ENCODE measurements at regions not wholly inside any gene's neighbourhood (a gene's known extent, or its start where the extent isn't known, plus 50 kb on each side); places are given as distances from the start of the nearest gene placed in this dataset.

DNA sequence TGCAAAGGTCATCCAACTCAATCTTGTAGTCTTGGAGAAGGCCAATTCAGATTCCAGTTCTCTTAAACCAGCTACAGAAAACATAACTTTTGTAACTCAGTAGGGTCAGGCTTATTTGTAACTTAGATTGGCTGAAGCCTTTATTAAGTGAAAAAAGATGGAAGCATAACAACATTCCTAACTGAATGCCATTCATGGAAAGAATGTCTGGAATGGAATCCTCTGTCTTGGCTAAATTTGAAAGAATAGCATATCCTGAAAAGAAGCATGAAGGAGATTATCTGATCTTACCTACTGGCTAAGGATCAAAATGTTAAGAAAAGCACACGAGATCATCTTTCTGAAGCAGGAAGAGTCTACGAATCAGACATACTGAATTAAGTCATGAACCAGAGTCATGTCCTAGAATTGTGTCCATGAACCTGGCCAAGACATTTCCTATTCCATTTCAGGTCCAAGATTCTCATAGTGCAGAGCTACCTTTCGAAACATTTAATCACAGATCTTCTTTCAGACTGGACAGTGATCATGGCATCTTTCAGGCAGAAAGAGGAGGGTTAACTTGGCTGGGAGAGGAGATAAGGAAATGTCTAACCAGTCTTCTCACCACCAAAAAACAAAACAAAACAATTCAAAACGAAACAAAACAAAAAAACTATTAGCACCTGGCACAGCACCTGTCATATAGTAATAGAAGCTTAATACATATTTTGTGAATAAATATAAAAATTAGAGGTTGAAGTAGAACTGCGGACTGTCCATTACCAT lies 75.6 kb downstream of the XCL2 start:
- Histone ChIP-seq H3K4me3 (replicated peaks in 1 of 3; ENCODE audit: insufficient read depth in 1 of 3, low read depth in 2 of 3, low read length in 3 of 3) (no peak overlapping the region), H3K9me3 (ENCODE audit: low read length) (no peaks in the 10 kb centered on the region), H3K27me3 (ENCODE audit: control insufficient read depth in 1 of 2, insufficient read depth in 2 of 2, low read length in 2 of 2) (no peaks in the 10 kb centered on the region), H3K4me1 (ENCODE audit: insufficient read depth, low read length) (peaks cover 64% of the 10 kb centered on the region), H3K4me2 (ENCODE audit: low read depth, low read length) (no peak overlapping the region), H4K20me1 (ENCODE audit: insufficient read depth, low read length) (no peaks in the 10 kb centered on the region), H3K27ac (ENCODE audit: extremely low read length, insufficient read depth, low read length) (no peak overlapping the region), H2AFZ (ENCODE audit: low read length) (no peak overlapping the region), H3K9ac (ENCODE audit: insufficient read depth, low read depth, low read length) (no peak overlapping the region), H3K36me3 (replicated peaks in 1 of 2; ENCODE audit: control insufficient read depth in 1 of 2, insufficient read depth in 2 of 2, low read length in 2 of 2) (no peaks in the 10 kb centered on the region), H3K79me2 (ENCODE audit: insufficient read depth, low read length) (no peaks in the 10 kb centered on the region)
- TF ChIP-seq ZNF225 (CRISPR knock-in tag; IDR thresholded peaks at IDR 0.05) = no peak
- no peak for TF ChIP-seq ADNP (CRISPR knock-in tag; IDR thresholded peaks at IDR 0.05)
- TF ChIP-seq STAT5B (CRISPR knock-in tag; IDR thresholded peaks at IDR 0.05) = no peak
- TF ChIP-seq TOPORS (CRISPR knock-in tag; IDR thresholded peaks at IDR 0.05) = no peak
- TF ChIP-seq, protein P1, sequence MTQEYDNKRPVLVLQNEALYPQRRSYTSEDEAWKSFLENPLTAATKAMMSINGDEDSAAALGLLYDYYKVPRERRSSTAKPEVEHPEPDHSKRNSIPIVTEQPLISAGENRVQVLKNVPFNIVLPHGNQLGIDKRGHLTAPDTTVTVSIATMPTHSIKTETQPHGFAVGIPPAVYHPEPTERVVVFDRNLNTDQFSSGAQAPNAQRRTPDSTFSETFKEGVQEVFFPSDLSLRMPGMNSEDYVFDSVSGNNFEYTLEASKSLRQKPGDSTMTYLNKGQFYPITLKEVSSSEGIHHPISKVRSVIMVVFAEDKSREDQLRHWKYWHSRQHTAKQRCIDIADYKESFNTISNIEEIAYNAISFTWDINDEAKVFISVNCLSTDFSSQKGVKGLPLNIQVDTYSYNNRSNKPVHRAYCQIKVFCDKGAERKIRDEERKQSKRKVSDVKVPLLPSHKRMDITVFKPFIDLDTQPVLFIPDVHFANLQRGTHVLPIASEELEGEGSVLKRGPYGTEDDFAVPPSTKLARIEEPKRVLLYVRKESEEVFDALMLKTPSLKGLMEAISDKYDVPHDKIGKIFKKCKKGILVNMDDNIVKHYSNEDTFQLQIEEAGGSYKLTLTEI (CRISPR knock-in tag; conservative IDR thresholded peaks at IDR 0.05) = no peak
- no peak for TF ChIP-seq ERF (CRISPR knock-in tag; IDR thresholded peaks at IDR 0.05)
- no peak for TF ChIP-seq ZFP41 (CRISPR knock-in tag; IDR thresholded peaks at IDR 0.05; ENCODE audit: borderline replicate concordance)
- FAIRE-seq = no peak
- intact Hi-C loops (cut with micrococcal nuclease; ENCODE audit: unreplicated experiment) = no loop called here
- in situ Hi-C loops (cut with HindIII; ENCODE audit: extremely low pct_ligation_motif_present, low pct_unique_long_range_greater_than_20kb) = no loop called here
- ATAC-seq = no peak
- BruUV-seq (replicated peaks) = no TSS peak
- POLR2A ChIA-PET = no interaction called here
- CTCF ChIA-PET (ENCODE audit: low intra/inter-chr PET ratio, low total read pairs) = no interaction called here
- 94% methylated on average over 5 of the region's 5 CpGs for WGBS (ENCODE audit: low lambda C conversion rate)
- no peak for DNase-seq (ENCODE audit: low spot score)

DNA sequence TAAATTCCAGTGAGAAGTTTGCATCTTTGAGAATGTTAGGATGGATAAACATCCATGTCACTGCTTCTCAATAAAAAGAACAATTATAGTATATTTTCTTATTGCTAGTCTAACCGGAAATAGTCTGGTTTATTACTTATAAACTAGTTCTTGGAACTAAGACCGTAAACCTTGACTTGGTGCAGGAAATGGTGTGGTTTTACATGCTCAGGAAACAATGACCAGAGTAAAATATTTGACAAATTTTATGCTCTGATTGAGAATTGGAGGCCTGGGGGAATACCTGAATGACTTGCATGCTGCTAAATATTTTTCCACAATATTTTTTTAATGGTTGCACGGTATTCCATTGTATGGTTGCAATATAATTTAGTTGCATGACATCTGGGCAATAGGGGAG lies 76.3 kb downstream of the XCL2 start:
- FAIRE-seq (no peak), DNase-seq (ENCODE audit: low spot score) (no peak), ATAC-seq (no peak)
- Histone ChIP-seq H3K27ac (ENCODE audit: extremely low read length, insufficient read depth, low read length) (no peak overlapping the region), H3K36me3 (replicated peaks in 1 of 2; ENCODE audit: control insufficient read depth in 1 of 2, insufficient read depth in 2 of 2, low read length in 2 of 2) (no peaks in the 10 kb centered on the region), H4K20me1 (ENCODE audit: insufficient read depth, low read length) (no peaks in the 10 kb centered on the region), H3K9me3 (ENCODE audit: low read length) (no peaks in the 10 kb centered on the region), H3K9ac (ENCODE audit: insufficient read depth, low read depth, low read length) (no peak overlapping the region), H2AFZ (ENCODE audit: low read length) (no peak overlapping the region), H3K4me2 (ENCODE audit: low read depth, low read length) (no peak overlapping the region), H3K79me2 (ENCODE audit: insufficient read depth, low read length) (no peaks in the 10 kb centered on the region), H3K4me3 (replicated peaks in 1 of 3; ENCODE audit: insufficient read depth in 1 of 3, low read depth in 2 of 3, low read length in 3 of 3) (no peak overlapping the region), H3K27me3 (ENCODE audit: control insufficient read depth in 1 of 2, insufficient read depth in 2 of 2, low read length in 2 of 2) (no peaks in the 10 kb centered on the region), H3K4me1 (ENCODE audit: insufficient read depth, low read length) (peaks cover 57% of the 10 kb centered on the region)
- in situ Hi-C loops (cut with HindIII; ENCODE audit: extremely low pct_ligation_motif_present, low pct_unique_long_range_greater_than_20kb) (no loop called here), intact Hi-C loops (cut with micrococcal nuclease; ENCODE audit: unreplicated experiment) (no loop called here)
- ChIA-PET POLR2A (no interaction called here), CTCF (ENCODE audit: low intra/inter-chr PET ratio, low total read pairs) (no interaction called here)
- no TSS peak for BruUV-seq (replicated peaks)
- 97% methylated on average over 3 of the region's 3 CpGs for WGBS (ENCODE audit: low lambda C conversion rate)
- TF ChIP-seq ASH2L (IDR thresholded peaks at IDR 0.05; ENCODE audit: insufficient read length, low read depth, low read length) (no peak), ZMAT3 (CRISPR knock-in tag; conservative IDR thresholded peaks at IDR 0.05) (no peak), ZBTB21 (CRISPR knock-in tag; IDR thresholded peaks at IDR 0.05) (no peak), ZSCAN9 (CRISPR knock-in tag; IDR thresholded peaks at IDR 0.05; ENCODE audit: borderline replicate concordance) (no peak), NFE2L1 (CRISPR knock-in tag; IDR thresholded peaks at IDR 0.05; ENCODE audit: borderline replicate concordance) (no peak), SP2 (CRISPR knock-in tag; IDR thresholded peaks at IDR 0.05) (no peak)
- TF ChIP-seq, protein P2, sequence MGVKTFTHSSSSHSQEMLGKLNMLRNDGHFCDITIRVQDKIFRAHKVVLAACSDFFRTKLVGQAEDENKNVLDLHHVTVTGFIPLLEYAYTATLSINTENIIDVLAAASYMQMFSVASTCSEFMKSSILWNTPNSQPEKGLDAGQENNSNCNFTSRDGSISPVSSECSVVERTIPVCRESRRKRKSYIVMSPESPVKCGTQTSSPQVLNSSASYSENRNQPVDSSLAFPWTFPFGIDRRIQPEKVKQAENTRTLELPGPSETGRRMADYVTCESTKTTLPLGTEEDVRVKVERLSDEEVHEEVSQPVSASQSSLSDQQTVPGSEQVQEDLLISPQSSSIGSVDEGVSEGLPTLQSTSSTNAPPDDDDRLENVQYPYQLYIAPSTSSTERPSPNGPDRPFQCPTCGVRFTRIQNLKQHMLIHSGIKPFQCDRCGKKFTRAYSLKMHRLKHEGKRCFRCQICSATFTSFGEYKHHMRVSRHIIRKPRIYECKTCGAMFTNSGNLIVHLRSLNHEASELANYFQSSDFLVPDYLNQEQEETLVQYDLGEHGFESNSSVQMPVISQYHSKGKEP (CRISPR knock-in tag; IDR thresholded peaks at IDR 0.05) = no peak
